GM12878 (cell line): ENCODE measurements at regions not wholly inside any gene's neighbourhood (a gene's known extent, or its start where the extent isn't known, plus 50 kb on each side); places are given as distances from the start of the nearest gene placed in this dataset.

Experiments
- BCL11A ChIP-seq: IDR thresholded peaks from 2 replicates; pipeline ENCODE4 v1.6.1; 2011; ENCODE audit warnings: low read depth, low read length
- BHLHE40 ChIP-seq, 2 experiments: fragments of 450-650 bp in 1 of 2; IDR thresholded peaks; 2 replicates each; pipeline ENCODE4 v1.6.1; 2011 to 2017; ENCODE audit warnings: low read depth in 2 of 2, borderline replicate concordance in 1 of 2, improper control_type of control experiment in 1 of 2, low read length in 1 of 2, mild to moderate bottlenecking in 1 of 2
- CREB1 ChIP-seq: IDR thresholded peaks from 2 replicates; pipeline ENCODE4 v1.6.1; 2012; ENCODE audit warnings: low read depth, mild to moderate bottlenecking, inconsistent platforms
- CREM ChIP-seq: IDR thresholded peaks from 2 replicates; pipeline ENCODE4 v1.6.1; 2014; ENCODE audit warnings: antibody characterized with exemption, low read depth
- MXI1 ChIP-seq: fragments of 150-350 bp; IDR thresholded peaks from 2 replicates; pipeline ENCODE4 v1.6.1; 2011; ENCODE audit warnings: low read depth, mild to moderate bottlenecking, inconsistent platforms, low read length, improper control_type of control experiment
- NR2C1 ChIP-seq: fragments of 450-650 bp; IDR thresholded peaks from 2 replicates; pipeline ENCODE4 v1.6.1; 2017; ENCODE audit warnings: antibody characterized with exemption, mild to moderate bottlenecking, moderate library complexity
- POLR2A ChIP-seq: IDR thresholded peaks from 2 replicates; pipeline ENCODE4 v1.6.1; 2011; ENCODE audit warnings: low read depth, mild to moderate bottlenecking, low read length
- RAD21 ChIP-seq: IDR thresholded peaks from 2 replicates; pipeline ENCODE4 v1.6.1; 2011; ENCODE audit warnings: mild to moderate bottlenecking, low read depth, low read length, moderate library complexity; ENCODE audit not compliant: insufficient read depth
- TF ChIP-seq, protein P1 (sequence below), 3 experiments: IDR thresholded peaks in 2 of 3; conservative IDR thresholded peaks in 1 of 3; 2 replicates each; pipeline ENCODE4 v1.5.1; 2011; ENCODE audit warnings: low read depth in 3 of 3, low read length in 3 of 3, mild to moderate bottlenecking in 3 of 3, control low read depth in 2 of 3, moderate library complexity in 2 of 3, inconsistent platforms in 1 of 3, mixed read lengths in 1 of 3; ENCODE audit not compliant: control insufficient read depth in 2 of 3, insufficient read depth in 1 of 3; ENCODE audit errors: extremely low read depth in 1 of 3
- TF ChIP-seq, protein P2 (sequence below): fragments of 450-650 bp; IDR thresholded peaks from 2 replicates; pipeline ENCODE4 v1.6.1; 2017; ENCODE audit warnings: antibody characterized with exemption, mild to moderate bottlenecking, moderate library complexity
- TF ChIP-seq, protein P3 (sequence below): fragments of 450-650 bp; IDR thresholded peaks from 2 replicates; pipeline ENCODE4 v1.6.1; 2017; ENCODE audit warnings: mild to moderate bottlenecking

DNA sequence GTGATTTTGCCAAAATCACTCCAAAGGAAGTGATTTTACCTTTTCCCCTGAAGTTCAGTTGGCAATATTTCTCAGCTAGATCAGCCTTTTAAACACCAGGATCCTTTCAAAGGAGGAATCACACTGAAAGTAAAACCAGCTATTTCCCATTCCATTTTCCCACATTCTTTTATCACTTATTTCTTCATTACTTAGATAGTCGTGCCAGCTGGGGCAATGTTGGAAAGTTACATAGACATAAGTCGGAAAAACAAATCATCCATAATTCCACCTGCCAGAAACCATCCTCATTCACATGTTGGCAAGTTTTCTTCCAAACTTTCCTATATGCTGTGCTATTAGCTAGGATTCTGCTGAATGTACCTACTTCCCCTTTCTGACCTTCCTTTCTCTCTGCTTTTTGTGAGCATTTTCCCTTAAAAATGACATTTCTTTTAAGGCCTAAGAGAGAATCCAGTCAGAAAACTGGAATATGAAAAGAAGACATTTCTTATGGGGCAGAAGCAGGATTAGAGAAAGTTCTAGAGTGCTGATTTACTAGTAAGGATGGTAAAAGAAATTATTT is 170.0 kb upstream of the STK17B start:
- TF ChIP-seq BHLHE40 (IDR thresholded peaks at IDR 0.05; ENCODE audit: borderline replicate concordance in 1 of 2, low read depth in 2 of 2, low read length in 1 of 2) (no peak), BCL11A (no peak), POLR2A (no peak), MXI1 (no peak), RAD21 (no peak), CREM (no peak), CREB1 (no peak), NR2C1 (no peak)
- TF ChIP-seq, protein P1, sequence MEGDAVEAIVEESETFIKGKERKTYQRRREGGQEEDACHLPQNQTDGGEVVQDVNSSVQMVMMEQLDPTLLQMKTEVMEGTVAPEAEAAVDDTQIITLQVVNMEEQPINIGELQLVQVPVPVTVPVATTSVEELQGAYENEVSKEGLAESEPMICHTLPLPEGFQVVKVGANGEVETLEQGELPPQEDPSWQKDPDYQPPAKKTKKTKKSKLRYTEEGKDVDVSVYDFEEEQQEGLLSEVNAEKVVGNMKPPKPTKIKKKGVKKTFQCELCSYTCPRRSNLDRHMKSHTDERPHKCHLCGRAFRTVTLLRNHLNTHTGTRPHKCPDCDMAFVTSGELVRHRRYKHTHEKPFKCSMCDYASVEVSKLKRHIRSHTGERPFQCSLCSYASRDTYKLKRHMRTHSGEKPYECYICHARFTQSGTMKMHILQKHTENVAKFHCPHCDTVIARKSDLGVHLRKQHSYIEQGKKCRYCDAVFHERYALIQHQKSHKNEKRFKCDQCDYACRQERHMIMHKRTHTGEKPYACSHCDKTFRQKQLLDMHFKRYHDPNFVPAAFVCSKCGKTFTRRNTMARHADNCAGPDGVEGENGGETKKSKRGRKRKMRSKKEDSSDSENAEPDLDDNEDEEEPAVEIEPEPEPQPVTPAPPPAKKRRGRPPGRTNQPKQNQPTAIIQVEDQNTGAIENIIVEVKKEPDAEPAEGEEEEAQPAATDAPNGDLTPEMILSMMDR (IDR thresholded peaks at IDR 0.05 in 2 of 3, conservative IDR thresholded peaks at IDR 0.05 in 1 of 3; ENCODE audit: control insufficient read depth in 2 of 3, extremely low read depth in 1 of 3, insufficient read depth in 1 of 3, low read depth in 3 of 3, low read length in 3 of 3) = no peak
- TF ChIP-seq, protein P2, sequence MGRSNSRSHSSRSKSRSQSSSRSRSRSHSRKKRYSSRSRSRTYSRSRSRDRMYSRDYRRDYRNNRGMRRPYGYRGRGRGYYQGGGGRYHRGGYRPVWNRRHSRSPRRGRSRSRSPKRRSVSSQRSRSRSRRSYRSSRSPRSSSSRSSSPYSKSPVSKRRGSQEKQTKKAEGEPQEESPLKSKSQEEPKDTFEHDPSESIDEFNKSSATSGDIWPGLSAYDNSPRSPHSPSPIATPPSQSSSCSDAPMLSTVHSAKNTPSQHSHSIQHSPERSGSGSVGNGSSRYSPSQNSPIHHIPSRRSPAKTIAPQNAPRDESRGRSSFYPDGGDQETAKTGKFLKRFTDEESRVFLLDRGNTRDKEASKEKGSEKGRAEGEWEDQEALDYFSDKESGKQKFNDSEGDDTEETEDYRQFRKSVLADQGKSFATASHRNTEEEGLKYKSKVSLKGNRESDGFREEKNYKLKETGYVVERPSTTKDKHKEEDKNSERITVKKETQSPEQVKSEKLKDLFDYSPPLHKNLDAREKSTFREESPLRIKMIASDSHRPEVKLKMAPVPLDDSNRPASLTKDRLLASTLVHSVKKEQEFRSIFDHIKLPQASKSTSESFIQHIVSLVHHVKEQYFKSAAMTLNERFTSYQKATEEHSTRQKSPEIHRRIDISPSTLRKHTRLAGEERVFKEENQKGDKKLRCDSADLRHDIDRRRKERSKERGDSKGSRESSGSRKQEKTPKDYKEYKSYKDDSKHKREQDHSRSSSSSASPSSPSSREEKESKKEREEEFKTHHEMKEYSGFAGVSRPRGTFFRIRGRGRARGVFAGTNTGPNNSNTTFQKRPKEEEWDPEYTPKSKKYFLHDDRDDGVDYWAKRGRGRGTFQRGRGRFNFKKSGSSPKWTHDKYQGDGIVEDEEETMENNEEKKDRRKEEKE = no peak
- TF ChIP-seq, protein P3, sequence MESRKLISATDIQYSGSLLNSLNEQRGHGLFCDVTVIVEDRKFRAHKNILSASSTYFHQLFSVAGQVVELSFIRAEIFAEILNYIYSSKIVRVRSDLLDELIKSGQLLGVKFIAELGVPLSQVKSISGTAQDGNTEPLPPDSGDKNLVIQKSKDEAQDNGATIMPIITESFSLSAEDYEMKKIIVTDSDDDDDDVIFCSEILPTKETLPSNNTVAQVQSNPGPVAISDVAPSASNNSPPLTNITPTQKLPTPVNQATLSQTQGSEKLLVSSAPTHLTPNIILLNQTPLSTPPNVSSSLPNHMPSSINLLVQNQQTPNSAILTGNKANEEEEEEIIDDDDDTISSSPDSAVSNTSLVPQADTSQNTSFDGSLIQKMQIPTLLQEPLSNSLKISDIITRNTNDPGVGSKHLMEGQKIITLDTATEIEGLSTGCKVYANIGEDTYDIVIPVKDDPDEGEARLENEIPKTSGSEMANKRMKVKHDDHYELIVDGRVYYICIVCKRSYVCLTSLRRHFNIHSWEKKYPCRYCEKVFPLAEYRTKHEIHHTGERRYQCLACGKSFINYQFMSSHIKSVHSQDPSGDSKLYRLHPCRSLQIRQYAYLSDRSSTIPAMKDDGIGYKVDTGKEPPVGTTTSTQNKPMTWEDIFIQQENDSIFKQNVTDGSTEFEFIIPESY = no peak
